ENCODE measurements at regions not wholly inside any gene's neighbourhood (a gene's known extent, or its start where the extent isn't known, plus 50 kb on each side); places are given as distances from the start of the nearest gene placed in this dataset.
A peak's percentile ranks its signal among the peaks of the same experiment; 100 is the strongest.

DNA sequence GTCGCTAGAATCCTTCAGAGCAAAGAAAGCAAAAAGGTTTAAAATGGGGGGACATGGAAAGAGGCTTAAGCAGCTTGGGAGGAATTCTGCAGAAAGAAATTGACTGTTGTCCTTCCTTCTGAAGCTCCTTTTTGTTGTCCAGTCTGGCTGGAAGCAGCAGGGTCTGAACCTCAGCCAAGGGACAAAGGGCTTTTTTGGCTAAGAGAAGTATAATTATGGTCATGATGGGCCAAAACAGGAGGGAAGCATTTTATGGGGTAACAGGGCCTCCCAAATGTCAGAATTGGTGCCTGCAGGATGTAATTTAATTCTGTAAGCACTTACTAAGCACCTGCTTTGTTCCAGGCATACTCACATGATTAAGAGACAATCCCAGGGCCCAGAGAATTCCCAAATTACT is 74.2 kb upstream of the CPEB2 start:
- H3K36me3 ChIP-seq = no peaks in the 10 kb centered on the region
- H3K4me3 ChIP-seq = no peak overlapping the region
- WGBS (ENCODE audit: insufficient coverage, low coverage, low lambda C conversion rate, missing lambda C conversion rate) = 89% methylated on average over 1 of the region's 1 CpG
- H3K27me3 ChIP-seq = no peaks in the 10 kb centered on the region
- no peaks in the 10 kb centered on the region for H3K9me3 ChIP-seq
- ATAC-seq (peak; percentile 57 to 71 (median 63)), DNase-seq (peak in 1 of 3 donors; percentile 56)
- TF ChIP-seq, protein P1, sequence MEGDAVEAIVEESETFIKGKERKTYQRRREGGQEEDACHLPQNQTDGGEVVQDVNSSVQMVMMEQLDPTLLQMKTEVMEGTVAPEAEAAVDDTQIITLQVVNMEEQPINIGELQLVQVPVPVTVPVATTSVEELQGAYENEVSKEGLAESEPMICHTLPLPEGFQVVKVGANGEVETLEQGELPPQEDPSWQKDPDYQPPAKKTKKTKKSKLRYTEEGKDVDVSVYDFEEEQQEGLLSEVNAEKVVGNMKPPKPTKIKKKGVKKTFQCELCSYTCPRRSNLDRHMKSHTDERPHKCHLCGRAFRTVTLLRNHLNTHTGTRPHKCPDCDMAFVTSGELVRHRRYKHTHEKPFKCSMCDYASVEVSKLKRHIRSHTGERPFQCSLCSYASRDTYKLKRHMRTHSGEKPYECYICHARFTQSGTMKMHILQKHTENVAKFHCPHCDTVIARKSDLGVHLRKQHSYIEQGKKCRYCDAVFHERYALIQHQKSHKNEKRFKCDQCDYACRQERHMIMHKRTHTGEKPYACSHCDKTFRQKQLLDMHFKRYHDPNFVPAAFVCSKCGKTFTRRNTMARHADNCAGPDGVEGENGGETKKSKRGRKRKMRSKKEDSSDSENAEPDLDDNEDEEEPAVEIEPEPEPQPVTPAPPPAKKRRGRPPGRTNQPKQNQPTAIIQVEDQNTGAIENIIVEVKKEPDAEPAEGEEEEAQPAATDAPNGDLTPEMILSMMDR (IDR thresholded peaks at IDR 0.05) = no peak
- no peak for TF ChIP-seq POLR2A (IDR thresholded peaks at IDR 0.05)
- no peak overlapping the region for H3K27ac ChIP-seq
- intact Hi-C loops (cut with DNase I) = no loop called here
- peaks cover 0 to 8% (median 2%) of the 10 kb centered on the region in 4 donors for H3K4me1 ChIP-seq

DNA sequence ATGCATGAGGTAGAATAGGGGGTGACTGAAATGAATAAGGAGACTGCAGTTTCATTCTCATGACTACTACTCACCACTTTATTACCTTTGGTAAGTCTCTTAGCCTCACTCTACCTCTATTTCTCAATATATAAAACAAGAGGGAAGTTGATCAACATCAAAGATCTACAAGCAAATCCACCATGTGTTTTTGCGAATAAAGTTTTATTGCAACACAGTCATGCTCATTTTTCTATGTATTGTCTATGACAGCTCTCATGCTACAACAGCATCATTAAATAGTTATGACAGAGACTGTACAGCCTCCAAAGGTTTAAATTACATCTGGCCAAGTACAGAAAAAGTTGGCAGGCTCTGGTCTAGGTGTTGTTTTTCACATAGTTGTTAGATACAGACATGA is 72.6 kb upstream of the CPEB2 start:
- no peak for TF ChIP-seq POLR2A (IDR thresholded peaks at IDR 0.05)
- TF ChIP-seq, protein P1 (IDR thresholded peaks at IDR 0.05) = no peak
- H3K4me3 ChIP-seq = no peak overlapping the region

DNA sequence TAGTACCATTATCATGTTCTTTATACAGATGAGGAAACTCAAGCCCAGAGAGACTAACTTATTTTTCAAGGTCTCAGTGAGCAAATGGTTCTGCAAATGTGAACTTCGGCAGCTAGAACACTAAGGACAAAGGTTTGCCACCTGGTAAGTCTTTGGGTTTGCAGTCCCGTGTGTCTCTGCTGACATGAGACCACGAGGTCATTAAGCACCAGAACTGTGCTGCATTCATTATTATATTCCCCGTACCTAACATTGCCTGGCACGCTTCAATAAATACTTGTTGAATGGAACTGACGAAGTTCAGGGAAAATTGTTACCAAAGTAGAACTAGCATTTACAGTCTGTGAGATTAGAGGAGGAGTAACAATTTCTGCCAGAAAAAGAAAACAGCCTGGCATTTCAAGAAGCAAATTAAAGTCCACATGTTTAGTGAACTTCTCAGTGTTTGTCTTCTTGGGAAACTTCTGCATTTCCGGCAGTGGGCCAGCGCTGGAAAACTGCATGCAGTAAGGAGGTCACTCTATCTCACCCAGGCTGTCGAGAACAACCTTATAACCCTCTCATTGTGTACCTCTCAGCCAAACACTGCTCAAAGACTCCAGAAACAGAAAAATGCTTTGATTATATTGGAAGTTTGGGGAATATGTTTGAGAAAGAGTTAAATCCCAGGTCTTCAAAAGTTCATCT is 67.4 kb upstream of the CPEB2 start:
- no peak overlapping the region for H3K4me3 ChIP-seq
- DNase-seq = peak; percentile 27 to 61 (median 58)
- no peak overlapping the region for H3K27ac ChIP-seq
- H3K4me1 ChIP-seq = peaks cover 0 to 7% (median 0%) of the 10 kb centered on the region in 4 donors
- 25% methylated on average over 9 of the region's 9 CpGs for WGBS (ENCODE audit: insufficient coverage, low coverage, low lambda C conversion rate, missing lambda C conversion rate)
- peak; percentile 66 to 83 (median 72) for ATAC-seq
- intact Hi-C loops (cut with DNase I) = no loop called here
- TF ChIP-seq POLR2A (IDR thresholded peaks at IDR 0.05) = no peak
- TF ChIP-seq, protein P1 (IDR thresholded peaks at IDR 0.05) = no peak
- no peaks in the 10 kb centered on the region for H3K9me3 ChIP-seq
- no peaks in the 10 kb centered on the region for H3K36me3 ChIP-seq
- no peaks in the 10 kb centered on the region for H3K27me3 ChIP-seq

More for the DNA sequence above, 72.6 kb upstream of the CPEB2 start:
- Histone ChIP-seq H3K9me3 (no peaks in the 10 kb centered on the region), H3K4me1 (peaks cover 0 to 14% (median 2%) of the 10 kb centered on the region in 4 donors), H3K27me3 (no peaks in the 10 kb centered on the region), H3K36me3 (no peaks in the 10 kb centered on the region), H3K27ac (no peak overlapping the region)
- ATAC-seq (no peak), DNase-seq (no peak)
- intact Hi-C loops (cut with DNase I) = no loop called here
- WGBS (ENCODE audit: insufficient coverage, low coverage, low lambda C conversion rate, missing lambda C conversion rate) = 100% methylated on average over 1 of the region's 1 CpG

DNA sequence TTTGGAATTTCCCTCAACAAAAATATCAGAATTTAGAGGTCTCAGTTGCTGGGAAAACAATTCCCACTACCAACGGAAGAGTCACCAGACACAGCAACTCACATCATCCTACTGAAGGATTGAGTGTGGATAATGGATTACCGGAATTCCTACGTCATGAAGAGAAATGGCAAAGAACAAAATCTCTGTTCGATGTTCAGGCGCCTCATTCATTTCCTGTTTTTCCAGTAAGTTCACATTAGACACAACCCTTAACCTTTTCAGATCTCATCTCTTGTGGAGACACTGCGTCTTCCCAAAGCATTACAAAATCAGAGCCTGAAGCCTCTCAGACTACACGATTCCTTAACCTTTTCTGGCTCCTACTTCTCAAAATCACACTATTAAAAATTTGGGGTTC is 58.5 kb upstream of the CPEB2 start:
- no peaks in the 10 kb centered on the region for H3K36me3 ChIP-seq
- ATAC-seq (peak in 1 of 4 donors; percentile 53), DNase-seq (no peak)
- no peaks in the 10 kb centered on the region for H3K27me3 ChIP-seq
- no peaks in the 10 kb centered on the region for H3K9me3 ChIP-seq
- H3K4me3 ChIP-seq = no peak overlapping the region
- whole genome bisulfite sequencing (ENCODE audit: insufficient coverage, low coverage, low lambda C conversion rate, missing lambda C conversion rate) = 78% methylated on average over 7 of the region's 7 CpGs
- intact Hi-C loops (cut with DNase I) = no loop called here
- H3K4me1 ChIP-seq = no peaks in the 10 kb centered on the region
- no peak for TF ChIP-seq POLR2A (IDR thresholded peaks at IDR 0.05)
- TF ChIP-seq, protein P1 (IDR thresholded peaks at IDR 0.05) = no peak
- H3K27ac ChIP-seq = no peak overlapping the region
